ENCODE measurements at regions not wholly inside any gene's neighbourhood (a gene's known extent, or its start where the extent isn't known, plus 50 kb on each side); places are given as distances from the start of the nearest gene placed in this dataset.

DNA sequence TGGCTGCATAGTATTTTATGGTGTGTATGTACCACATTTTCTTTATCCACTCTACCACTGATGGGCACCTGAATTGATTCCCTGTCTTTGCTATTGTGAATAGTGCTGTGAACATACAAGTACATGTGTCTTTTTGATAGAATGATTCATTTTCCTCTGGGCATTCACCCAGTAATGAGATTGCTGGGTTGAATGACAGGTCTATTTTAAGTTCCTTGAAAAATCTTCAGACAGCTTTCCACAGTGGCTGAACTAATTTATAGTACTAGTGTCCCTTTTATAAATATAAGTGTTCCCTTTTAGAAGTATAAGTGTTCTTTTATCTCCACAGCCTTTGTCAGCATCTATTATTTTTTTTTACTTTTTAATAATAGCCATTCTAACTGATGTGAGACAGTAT lies 303.9 kb upstream of the EPHA4 start:
- DNase-seq (ENCODE audit: low read depth), result no peak
- Histone ChIP-seq H3K27me3 (ENCODE audit: control insufficient read depth, insufficient read depth, low read length) (no peaks in the 10 kb centered on the region), H3K4me3 (ENCODE audit: low read depth, low read length) (no peak overlapping the region), H3K36me3 (ENCODE audit: control insufficient read depth, insufficient read depth, low read length) (no peaks in the 10 kb centered on the region)
- TF ChIP-seq, protein P1, sequence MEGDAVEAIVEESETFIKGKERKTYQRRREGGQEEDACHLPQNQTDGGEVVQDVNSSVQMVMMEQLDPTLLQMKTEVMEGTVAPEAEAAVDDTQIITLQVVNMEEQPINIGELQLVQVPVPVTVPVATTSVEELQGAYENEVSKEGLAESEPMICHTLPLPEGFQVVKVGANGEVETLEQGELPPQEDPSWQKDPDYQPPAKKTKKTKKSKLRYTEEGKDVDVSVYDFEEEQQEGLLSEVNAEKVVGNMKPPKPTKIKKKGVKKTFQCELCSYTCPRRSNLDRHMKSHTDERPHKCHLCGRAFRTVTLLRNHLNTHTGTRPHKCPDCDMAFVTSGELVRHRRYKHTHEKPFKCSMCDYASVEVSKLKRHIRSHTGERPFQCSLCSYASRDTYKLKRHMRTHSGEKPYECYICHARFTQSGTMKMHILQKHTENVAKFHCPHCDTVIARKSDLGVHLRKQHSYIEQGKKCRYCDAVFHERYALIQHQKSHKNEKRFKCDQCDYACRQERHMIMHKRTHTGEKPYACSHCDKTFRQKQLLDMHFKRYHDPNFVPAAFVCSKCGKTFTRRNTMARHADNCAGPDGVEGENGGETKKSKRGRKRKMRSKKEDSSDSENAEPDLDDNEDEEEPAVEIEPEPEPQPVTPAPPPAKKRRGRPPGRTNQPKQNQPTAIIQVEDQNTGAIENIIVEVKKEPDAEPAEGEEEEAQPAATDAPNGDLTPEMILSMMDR (IDR thresholded peaks at IDR 0.05; ENCODE audit: insufficient read depth, low read depth, low read length), result no peak
- ChIA-PET CTCF (no interaction called here), POLR2A (no interaction called here)

DNA sequence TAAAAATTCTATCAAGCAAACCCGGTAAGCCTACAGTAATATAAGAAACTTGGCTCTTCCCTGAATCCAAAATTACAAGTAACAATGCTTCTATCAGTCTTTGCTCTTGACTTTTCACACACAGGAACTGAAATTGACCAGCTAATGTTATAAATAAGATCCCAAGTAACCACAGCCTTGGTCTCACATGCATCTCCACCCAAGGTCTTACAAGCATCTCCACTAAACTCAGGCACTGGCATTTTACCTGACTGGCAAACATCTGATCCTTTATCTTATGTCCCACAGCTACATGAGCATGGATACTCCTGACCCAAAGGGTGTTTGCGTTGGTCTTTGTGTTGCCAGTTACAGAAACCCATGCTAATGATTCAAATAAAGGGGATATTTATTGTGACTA lies 302.3 kb upstream of the EPHA4 start:
- TF ChIP-seq, protein P1 (IDR thresholded peaks at IDR 0.05; ENCODE audit: insufficient read depth, low read depth, low read length), result no peak
- no peak for DNase-seq (ENCODE audit: low read depth)
- ChIA-PET POLR2A (no interaction called here), CTCF (no interaction called here)
- H3K4me3 ChIP-seq (ENCODE audit: low read depth, low read length), result no peak overlapping the region
- H3K27me3 ChIP-seq (ENCODE audit: control insufficient read depth, insufficient read depth, low read length), result no peaks in the 10 kb centered on the region
- no peaks in the 10 kb centered on the region for H3K36me3 ChIP-seq (ENCODE audit: control insufficient read depth, insufficient read depth, low read length)

DNA sequence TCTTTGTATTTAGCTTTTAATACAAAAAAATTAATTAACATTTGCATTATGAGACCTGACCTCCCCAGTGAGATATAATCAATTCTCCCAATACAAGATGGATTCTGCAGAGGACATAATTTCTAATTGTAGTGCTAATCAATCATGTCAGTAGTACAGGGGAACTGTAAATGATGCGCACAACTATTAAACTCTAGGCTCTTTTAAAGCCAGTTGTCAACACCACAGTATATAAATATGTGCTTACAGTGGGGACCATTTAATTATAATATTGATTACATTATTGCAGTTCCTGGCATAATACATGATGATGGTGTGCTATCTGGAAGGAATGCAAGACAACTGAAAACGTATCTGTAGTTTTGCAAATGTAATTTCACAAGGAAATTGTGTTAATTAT lies 285.6 kb upstream of the EPHA4 start:
- no peak overlapping the region for H3K4me3 ChIP-seq (ENCODE audit: low read depth, low read length)
- ChIA-PET CTCF (no interaction called here), POLR2A (no interaction called here)
- no peaks in the 10 kb centered on the region for H3K27me3 ChIP-seq (ENCODE audit: control insufficient read depth, insufficient read depth, low read length)
- no peak for DNase-seq (ENCODE audit: low read depth)
- no peaks in the 10 kb centered on the region for H3K36me3 ChIP-seq (ENCODE audit: control insufficient read depth, insufficient read depth, low read length)
- TF ChIP-seq, protein P1 (IDR thresholded peaks at IDR 0.05; ENCODE audit: insufficient read depth, low read depth, low read length), result no peak

DNA sequence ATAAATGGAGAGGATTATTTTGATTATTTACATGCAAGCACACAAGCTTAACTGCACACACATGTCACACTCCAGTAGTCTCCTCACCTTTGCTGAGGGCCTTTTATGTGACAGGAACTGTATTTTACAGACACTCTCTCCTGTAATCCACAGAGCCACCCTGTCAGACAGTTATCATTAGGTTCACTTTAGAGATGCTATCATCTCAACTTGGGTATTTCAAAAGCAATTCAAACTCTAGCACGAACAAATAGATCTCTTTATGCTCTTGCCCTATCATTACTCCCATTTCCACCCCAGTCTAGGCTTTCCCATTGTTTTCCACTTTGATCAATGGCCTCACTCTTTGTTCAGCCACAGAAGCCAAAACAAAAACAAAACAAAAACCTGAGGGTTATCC lies 281.2 kb upstream of the EPHA4 start:
- TF ChIP-seq, protein P1 (IDR thresholded peaks at IDR 0.05; ENCODE audit: insufficient read depth, low read depth, low read length), result no peak
- Histone ChIP-seq H3K27me3 (ENCODE audit: control insufficient read depth, insufficient read depth, low read length) (no peaks in the 10 kb centered on the region), H3K36me3 (ENCODE audit: control insufficient read depth, insufficient read depth, low read length) (no peaks in the 10 kb centered on the region), H3K4me3 (ENCODE audit: low read depth, low read length) (no peak overlapping the region)
- ChIA-PET POLR2A (no interaction called here), CTCF (interaction anchor here (1.4 kb wide), 1 partner anchor 40 kb away, joined by 3 read pairs; no protein-coding TSS in a partner anchor)
- DNase-seq (ENCODE audit: low read depth), result no peak

DNA sequence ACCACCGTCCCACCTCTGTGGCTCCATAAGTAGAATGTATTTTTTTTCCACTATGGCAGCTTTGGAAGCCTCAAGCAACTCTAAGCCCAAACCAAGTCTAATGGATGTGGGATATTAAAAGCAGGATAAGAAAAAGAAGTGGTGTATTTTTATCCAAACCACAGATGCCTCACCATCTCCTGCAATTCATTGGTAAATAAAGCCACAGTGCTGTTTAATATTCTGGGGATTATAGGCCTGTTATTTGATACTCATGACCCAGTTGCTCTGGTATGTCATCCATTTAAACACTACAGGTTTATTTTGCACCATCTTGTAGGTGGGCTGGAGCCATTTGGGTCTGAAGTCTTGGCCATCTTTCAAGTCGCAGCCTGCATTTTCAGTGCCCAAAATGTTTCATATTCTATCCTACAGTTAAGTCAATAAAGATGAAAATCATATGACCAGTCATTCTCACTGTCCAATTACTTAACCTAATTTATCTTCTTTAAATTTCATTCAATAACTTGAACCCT lies 279.5 kb upstream of the EPHA4 start:
- CTCF ChIA-PET, result no interaction called here
- no peaks in the 10 kb centered on the region for H3K27me3 ChIP-seq (ENCODE audit: control insufficient read depth, insufficient read depth, low read length)
- POLR2A ChIA-PET, result interaction anchor here (0.6 kb wide), 1 partner anchor 80 kb away, joined by 7 read pairs; no protein-coding TSS in a partner anchor
- no peak for DNase-seq (ENCODE audit: low read depth)
- H3K4me3 ChIP-seq (ENCODE audit: low read depth, low read length), result no peak overlapping the region
- TF ChIP-seq, protein P1 (IDR thresholded peaks at IDR 0.05; ENCODE audit: insufficient read depth, low read depth, low read length), result no peak
- H3K36me3 ChIP-seq (ENCODE audit: control insufficient read depth, insufficient read depth, low read length), result no peaks in the 10 kb centered on the region

Measured in BJ (cell line).